ENCODE measurements at regions not wholly inside any gene's neighbourhood (a gene's known extent, or its start where the extent isn't known, plus 50 kb on each side); places are given as distances from the start of the nearest gene placed in this dataset.

GRCh38 chr3:13207975-13208705, 134.9 kb upstream of the IQSEC1 start:
- DNase-seq, result no peak

- DNase-seq, result no peak
These were observed 134.3 kb upstream of the IQSEC1 start for GRCh38 chr3:13207578-13207922.

DNA sequence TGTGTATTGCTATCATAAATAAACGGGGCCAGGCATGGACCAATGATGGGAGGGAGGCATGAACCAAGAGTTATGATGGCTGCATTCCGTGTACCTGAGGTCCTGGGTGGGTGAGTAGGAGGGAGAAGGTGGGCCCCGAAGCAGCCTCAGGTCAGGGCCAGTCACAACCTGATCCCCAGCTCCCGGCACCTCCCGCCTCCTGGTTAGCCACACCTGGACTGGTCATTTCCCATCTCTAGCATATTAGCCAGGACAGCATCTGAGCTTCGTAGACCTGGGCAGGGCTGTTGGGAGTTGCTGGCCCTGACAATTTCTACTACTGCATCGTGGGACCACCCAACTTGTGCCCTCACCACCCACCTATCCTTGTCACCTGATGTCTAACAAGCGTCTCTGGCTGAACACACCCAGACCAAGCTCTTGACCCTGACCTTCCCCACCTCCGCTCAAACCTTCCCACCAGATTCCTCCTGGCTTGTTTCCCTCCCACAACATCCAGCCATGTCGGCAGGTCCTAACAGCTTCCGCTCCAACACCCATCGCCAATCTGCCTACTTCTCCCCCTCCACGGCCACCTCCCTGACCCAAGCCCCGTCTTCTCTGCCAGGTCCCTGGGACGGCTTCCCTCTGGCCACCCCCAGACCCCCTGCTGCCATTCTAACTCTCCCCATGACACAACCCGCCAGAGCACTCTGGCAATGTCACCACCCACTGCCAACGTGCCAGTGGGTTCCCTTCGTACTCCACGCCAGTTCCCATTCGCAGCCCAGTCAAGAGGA, 133.8 kb upstream of the IQSEC1 start:
- DNase-seq, result no peak

- DNase-seq, result no peak
These were observed 132.4 kb upstream of the IQSEC1 start for GRCh38 chr3:13205567-13206143.

DNA sequence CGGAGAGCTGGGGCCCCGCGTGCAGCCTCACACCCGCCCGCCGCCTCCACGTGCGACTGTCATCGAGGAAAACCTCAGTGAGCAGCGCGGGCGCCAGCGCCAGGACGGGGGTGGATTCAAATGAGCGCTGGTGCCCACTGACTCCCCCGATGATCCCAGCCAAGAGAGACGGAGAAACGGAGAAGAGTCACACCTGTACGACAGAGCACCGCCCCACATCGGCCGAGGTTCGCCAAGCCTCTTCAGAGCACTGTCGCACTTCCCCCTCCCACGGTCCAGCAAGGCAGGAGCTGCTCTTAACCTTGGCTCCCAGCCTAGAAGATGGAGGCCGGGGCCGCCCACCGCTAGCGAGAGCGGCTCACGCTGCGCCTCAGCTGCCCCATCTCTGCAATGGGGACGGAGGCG, 130.9 kb upstream of the IQSEC1 start:
- no peak for DNase-seq

GRCh38 chr3:13203398-13204176, 130.4 kb upstream of the IQSEC1 start:
- no peak for DNase-seq

DNA sequence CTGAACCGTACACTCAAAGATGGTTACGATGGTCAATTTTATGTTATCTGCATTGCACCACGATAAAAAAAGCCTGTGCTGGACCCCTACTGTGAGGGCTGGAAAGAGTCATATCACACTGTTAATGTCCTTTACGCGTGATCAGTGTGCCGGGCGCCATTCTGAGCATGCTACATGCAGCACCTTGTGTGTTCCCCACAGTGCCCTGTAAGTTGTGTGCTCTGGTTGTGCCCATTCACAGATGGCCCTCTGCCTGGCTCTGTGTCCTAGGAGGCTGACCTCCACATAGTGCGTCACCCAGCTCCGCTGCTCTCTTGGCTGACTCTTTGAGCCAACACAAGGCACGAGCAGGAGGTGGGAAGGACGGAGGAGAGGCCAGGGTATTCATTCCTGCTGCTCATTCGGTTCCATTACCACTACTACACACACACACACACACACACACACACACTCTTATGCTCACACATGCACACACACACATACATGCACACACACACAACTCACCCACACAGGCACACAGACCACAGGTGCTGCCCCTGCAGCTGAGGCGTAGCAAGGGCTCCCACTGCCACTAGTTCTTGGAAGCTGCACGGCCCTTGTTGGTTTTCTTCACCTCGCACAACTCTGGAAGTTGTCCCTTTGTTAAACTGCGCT, 129.6 kb upstream of the IQSEC1 start:
- DNase-seq, result no peak

DNA sequence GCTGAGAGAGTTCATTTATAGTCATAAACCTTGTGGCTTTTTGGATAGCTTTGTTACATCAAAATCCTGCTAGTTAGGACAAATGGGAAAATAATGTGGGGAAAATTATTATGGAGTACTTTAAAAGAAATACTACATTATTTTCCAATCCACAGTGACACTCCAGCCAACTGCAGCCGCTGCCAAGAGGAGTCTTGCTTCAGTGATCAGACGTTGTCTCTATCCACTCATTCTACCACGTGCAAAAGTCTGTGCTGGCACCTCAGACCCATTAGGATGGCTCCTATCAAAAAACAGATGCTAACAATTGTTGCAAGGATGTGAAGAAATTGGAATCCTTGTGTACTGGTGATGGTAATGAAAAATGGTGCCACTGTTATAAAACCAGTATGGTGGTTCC, 128.6 kb upstream of the IQSEC1 start:
- DNase-seq, result no peak

GRCh38 chr3:13200946-13201345, 127.7 kb upstream of the IQSEC1 start:
- no peak for DNase-seq

- no peak for DNase-seq
These were observed 127.2 kb upstream of the IQSEC1 start for GRCh38 chr3:13200465-13200864.

DNA sequence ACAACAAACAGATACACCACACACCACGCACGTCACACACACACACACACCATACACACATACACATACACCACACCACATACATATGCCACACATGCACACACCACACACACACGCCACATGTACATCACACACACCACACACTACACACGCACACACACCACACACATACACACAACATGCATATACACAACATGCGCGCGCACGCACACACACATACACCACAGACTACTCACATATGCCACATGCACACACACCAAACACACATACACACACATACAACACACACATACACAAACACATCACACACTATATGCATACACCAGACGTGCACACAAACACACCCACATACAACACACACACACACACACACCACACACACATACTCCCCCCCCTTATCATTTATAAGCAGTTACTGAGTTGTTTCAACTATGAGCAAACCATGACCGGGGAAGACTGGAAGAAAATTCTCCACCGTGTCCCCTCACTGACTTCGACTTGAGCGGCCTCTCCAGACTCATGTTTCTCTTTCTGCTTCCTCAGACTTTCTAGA, 126.7 kb upstream of the IQSEC1 start:
- no peak for DNase-seq

- no peak for DNase-seq
These were observed 126.0 kb upstream of the IQSEC1 start for GRCh38 chr3:13199006-13199776.

DNA sequence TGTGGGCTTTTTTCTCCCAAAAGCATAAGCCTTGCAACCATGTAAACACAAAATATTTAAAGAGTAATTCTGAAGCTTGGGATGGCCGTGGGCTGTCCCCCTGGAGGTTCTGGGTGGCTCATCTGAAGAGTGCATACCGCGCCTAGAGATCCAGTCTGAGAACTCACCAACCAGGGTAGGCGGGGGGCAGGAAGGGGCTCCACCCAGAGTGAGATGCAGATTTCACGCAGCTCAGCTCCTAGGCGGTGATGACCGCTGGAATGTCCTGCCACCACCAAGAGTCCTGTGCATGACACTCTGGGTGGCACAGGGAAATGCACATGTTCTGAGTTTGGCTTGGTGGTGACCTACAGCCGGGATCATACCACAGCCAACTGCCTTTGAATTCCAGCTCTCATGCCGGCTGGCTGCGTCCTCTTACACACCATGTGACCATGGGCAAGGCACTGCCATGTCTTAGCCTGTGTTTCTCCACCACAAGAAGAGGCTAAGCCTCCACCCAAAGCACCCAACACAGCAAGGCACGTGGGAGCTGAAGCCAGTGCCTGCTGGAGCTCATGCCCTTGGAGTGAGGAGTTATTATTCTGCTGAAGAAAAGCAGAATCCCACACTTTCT, 125.1 kb upstream of the IQSEC1 start:
- DNase-seq, result no peak

DNA sequence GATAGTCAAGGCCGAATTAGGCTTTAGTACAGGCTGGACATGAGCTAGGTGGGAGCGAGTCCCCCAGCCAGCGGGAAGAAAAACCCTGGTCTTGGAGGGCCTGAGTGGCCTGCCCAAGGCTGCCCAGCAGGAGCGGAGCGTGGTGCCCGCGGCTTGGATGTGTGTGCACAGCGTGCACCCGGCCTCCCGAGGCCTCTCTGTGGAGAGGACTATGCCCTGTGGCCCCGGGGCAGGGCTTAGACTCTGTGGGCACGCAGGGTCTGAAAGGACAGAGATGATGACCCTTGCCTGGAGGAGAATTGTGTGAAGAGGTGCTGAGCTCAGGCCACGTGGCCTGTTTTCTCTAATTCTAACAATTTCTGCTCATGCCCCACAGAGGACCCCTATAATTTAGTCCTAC, 124.6 kb upstream of the IQSEC1 start:
- no peak for DNase-seq

- DNase-seq, result no peak
These were observed 124.1 kb upstream of the IQSEC1 start for GRCh38 chr3:13197281-13197680.

- no peak for DNase-seq
These were observed 122.1 kb upstream of the IQSEC1 start for GRCh38 chr3:13195374-13195773.

GRCh38 chr3:13194285-13195209, 121.3 kb upstream of the IQSEC1 start:
- no peak for DNase-seq

DNA sequence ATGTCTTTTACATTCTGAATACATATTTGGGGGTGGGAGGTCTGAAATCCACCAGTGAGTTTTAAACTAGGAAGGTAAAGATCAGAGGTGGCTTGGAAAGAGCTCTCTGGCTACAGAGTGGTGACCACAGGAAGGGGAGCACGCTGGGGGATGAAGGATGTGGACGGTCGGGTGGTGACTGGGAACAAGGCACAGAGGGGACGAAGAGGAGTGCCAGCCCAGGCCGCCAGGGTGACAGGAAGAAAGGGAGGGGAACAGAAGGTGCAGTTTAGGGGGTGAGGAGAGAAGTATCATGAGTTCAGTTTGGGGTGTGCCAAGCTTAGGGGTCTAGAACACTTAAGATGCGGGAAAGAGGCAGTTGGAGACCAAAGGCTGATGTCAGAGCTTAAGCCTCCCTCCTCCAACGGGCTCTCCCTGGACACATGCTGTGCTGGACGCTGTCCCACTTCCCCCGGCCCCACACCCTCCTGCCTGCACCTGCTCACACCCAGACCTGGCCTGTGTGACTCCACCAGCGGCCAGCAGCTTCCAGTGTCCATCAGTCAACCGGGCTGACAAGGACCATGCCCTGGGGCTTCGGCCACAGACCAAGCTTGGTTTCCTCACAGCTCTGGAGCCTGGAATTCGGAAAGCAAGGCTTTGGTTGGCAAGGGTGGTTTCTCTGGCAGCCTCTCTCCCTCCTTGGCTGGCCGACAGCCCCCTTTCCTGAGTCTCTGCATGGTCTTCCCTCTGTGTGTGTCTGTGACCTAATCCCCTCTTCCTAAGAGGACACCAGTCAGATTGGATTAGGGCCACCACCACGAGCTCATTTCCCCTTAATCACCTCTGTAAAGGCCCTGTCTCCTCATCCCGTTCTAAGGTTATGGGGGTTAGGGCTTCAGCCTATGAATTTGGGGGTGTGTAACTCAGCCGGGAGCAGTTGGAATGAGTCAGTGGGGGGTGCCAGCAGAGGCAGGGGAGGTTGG, 120.4 kb upstream of the IQSEC1 start:
- DNase-seq, result no peak

Measured in NCI-H2227 treated with DMSO at 0.1 percent for 48 hours (cell line).